HG03565 (cell line): ENCODE measurements at regions not wholly inside any gene's neighbourhood (a gene's known extent, or its start where the extent isn't known, plus 50 kb on each side); places are given as distances from the start of the nearest gene placed in this dataset.
"Not testable (repeated sequence)": the region's sequence is repeated elsewhere in the genome, so short reads cannot be mapped to it uniquely, and the experiment has no call there.

Experiments
- ATAC-seq: cut with Tn5 transposase; IDR thresholded peaks from one replicate; pipeline ENCODE4 v1.9.1; 2021; ENCODE audit warnings: mild to moderate bottlenecking, moderate library complexity; ENCODE audit not compliant: unreplicated experiment

GRCh38 chr9:85878872-85879597 lies 61.9 kb upstream of the NAA35 start:
- ATAC-seq = not testable (repeated sequence)

DNA sequence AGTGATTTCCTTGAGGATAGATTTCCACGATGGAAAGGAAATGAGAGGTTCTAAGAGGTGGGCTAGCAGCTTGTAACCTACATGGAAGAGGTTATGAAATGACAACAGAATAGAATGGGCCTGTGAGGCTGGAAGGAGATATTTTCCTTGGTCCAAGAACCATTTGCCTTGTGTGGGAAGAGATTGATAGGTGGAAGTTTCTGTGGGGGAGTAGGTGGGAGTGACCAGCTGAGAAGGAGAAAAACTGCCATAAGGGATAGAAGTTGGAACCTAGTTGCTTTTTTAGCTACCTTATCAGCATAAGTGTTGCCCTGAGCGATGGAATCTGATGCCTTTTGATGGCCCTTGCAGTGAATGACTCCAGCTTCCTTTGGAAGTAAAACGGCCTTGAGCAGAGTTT lies 60.4 kb upstream of the NAA35 start:
- not testable (repeated sequence) for ATAC-seq

DNA sequence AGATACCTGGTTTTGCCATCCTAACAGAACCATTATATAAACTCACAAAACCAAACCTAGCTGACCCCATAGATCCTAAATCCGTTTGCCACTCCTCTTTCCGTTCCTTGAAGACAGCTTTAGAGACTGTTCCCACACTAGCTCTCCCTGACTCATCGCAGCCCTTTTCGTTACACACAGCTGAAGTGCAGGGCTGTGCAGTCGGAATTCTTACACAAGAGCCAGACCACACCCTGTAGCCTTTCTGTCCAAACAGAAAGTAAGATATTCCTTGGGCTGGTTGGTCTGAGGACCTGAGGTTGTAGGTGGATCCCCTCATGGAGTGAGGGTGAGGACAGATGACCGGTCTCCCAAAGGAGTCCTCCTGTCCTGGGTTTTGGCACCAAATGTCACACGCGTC lies 56.7 kb upstream of the NAA35 start:
- no peak for ATAC-seq

DNA sequence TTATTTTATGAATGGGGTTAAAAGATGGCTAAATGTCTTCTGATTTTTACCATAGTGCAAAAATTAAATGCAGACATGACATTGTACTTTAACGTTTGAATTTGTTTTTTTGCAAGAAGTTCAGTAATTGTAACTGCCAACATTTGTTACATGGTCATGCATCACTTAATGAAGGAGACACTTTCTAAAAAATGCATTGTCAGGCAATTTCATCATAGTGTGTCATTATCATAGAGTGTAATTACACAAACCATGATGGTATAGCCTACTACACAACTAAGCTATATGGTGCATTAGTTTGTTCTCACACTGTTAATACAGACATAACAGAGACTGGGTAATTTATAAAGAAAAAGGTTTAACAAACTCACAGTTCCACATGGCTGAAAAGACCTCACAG lies 50.0 kb upstream of the NAA35 start:
- no peak for ATAC-seq
